Colonic mucosa (tissue), 4 donors: ENCODE measurements at regions not wholly inside any gene's neighbourhood (a gene's known extent, or its start where the extent isn't known, plus 50 kb on each side); places are given as distances from the start of the nearest gene placed in this dataset.

Experiments used
- DNase-seq: peaks from one replicate; pipeline ENCODE4 v3.0.0-alpha.2; 2020
- H3K27ac ChIP-seq: fragments of 200-600 bp; one replicate; pipeline ENCODE4 v1.8.0; 2021
- H3K27me3 ChIP-seq: fragments of 200-600 bp; one replicate; pipeline ENCODE4 v1.8.0; 2021
- H3K36me3 ChIP-seq: fragments of 200-600 bp; one replicate; pipeline ENCODE4 v1.8.0; 2021
- H3K4me1 ChIP-seq: fragments of 200-600 bp; one replicate; pipeline ENCODE4 v1.8.0; 2021; ENCODE audit warnings: mild to moderate bottlenecking
- H3K4me3 ChIP-seq: fragments of 200-600 bp; one replicate; pipeline ENCODE4 v1.8.0; 2021
- H3K9ac ChIP-seq, 2 donors: one replicate each; pipeline ENCODE4 v1.7.0; 2013; ENCODE audit warnings: control low read depth in 2 of 2, low read depth in 2 of 2, low read length in 2 of 2
- H3K9me3 ChIP-seq: fragments of 200-600 bp; one replicate; pipeline ENCODE4 v1.8.0; 2021
- intact Hi-C: fragments of 100-400 bp; cut with DNase I; formaldehyde crosslinking; loops from one replicate; pipeline ENCODE4 v1.14.1; 2022
- TF ChIP-seq, protein P1 (sequence below): fragments of 200-600 bp; IDR thresholded peaks from one replicate; pipeline ENCODE4 v1.8.0; 2022; ENCODE audit warnings: antibody characterized with exemption, mild to moderate bottlenecking
- donor health status: healthy.
- donor health status: DM: no; HTN: no; CAD: no.
- donor health status: DM: no; HTN: no; CAD: no.

DNA sequence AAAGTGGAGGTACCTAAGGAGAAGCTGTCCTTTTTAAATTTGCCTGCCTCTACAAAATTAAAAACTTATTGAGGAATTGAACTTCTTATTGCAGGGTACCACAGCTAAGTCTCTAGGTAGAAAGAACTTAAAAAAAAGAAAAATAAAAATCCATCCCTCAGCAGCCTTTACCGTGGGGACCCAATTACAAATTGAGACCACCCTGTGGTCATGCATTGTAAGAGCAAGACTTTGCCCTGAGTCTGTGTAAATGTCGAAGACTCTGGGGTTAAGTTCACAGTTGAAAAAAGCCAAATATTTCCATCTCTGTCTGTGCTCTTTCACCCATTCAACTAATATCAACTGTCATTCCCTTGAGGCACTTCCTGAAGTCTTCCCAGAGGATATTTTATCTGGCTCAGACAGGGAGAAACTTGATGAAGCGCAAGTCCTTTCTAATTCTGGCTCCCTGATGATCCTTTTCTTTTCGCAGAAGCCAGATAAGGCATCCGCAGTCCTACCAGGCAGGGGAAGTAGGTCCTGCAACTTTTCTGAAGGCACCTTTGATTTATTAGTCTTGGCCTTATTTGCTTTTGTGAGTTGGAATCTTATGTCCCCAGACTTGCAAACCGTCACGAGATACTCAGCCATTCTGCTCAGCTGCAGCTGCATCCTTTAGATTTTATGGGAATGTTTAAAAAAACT, 323.8 kb upstream of the WWC1 start:
- Histone ChIP-seq H3K9ac (no peak overlapping the region), H3K27ac (no peak overlapping the region), H3K4me1 (no peaks in the 10 kb centered on the region), H3K27me3 (no peaks in the 10 kb centered on the region), H3K36me3 (no peaks in the 10 kb centered on the region), H3K4me3 (no peak overlapping the region), H3K9me3 (no peaks in the 10 kb centered on the region)
- intact Hi-C loops: no loop called here
- DNase-seq: no peak
- TF ChIP-seq, protein P1, sequence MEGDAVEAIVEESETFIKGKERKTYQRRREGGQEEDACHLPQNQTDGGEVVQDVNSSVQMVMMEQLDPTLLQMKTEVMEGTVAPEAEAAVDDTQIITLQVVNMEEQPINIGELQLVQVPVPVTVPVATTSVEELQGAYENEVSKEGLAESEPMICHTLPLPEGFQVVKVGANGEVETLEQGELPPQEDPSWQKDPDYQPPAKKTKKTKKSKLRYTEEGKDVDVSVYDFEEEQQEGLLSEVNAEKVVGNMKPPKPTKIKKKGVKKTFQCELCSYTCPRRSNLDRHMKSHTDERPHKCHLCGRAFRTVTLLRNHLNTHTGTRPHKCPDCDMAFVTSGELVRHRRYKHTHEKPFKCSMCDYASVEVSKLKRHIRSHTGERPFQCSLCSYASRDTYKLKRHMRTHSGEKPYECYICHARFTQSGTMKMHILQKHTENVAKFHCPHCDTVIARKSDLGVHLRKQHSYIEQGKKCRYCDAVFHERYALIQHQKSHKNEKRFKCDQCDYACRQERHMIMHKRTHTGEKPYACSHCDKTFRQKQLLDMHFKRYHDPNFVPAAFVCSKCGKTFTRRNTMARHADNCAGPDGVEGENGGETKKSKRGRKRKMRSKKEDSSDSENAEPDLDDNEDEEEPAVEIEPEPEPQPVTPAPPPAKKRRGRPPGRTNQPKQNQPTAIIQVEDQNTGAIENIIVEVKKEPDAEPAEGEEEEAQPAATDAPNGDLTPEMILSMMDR: no peak

DNA sequence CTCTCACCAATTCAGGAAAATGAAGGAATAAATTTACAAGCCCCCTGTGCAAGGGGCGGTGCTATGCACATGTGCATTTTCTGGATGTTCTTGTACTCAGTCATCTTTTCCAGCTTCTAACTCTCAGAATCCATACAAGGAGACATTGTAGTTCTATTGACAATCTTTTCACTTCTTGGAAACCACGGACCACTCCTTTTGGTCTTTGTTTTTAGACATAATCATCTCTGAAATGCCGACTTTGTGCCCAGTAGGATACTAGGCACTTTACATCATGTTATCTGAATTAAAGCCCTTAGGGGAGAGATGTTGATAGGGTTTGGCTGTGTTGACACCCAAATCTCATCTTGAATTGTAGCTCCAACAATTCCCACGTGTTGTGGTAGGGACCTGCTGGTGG, 322.6 kb upstream of the WWC1 start:
- DNase-seq: no peak
- no peaks in the 10 kb centered on the region for H3K27me3 ChIP-seq
- H3K36me3 ChIP-seq: no peaks in the 10 kb centered on the region
- intact Hi-C loops: no loop called here
- no peaks in the 10 kb centered on the region for H3K4me1 ChIP-seq
- H3K27ac ChIP-seq: no peak overlapping the region
- H3K9me3 ChIP-seq: no peaks in the 10 kb centered on the region
- no peak overlapping the region for H3K4me3 ChIP-seq
- TF ChIP-seq, protein P1: no peak
- no peak overlapping the region for H3K9ac ChIP-seq

DNA sequence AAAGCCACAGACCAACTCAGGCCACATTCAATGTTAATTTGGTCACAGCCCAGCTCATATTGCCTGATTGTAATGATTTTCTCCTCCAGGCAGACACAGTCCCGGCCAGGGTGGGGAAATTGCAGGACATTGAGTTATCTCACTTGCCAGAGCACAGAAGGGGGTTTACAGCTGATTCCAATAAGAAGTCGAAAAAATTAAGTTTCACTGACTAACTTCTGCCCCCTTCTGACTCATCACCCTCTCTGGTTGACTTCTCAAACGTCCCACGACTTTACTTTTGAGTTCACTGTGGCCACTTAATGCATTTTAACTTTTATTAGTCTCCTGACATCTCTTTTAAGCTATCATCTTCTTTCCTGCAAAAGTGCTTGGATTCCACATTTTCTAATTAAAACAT, 321.4 kb upstream of the WWC1 start:
- TF ChIP-seq, protein P1: no peak
- Histone ChIP-seq H3K36me3 (no peaks in the 10 kb centered on the region), H3K9me3 (no peaks in the 10 kb centered on the region), H3K4me3 (no peak overlapping the region), H3K4me1 (no peaks in the 10 kb centered on the region), H3K27me3 (no peaks in the 10 kb centered on the region), H3K27ac (no peak overlapping the region), H3K9ac (no peak overlapping the region)
- intact Hi-C loops: no loop called here
- no peak for DNase-seq

DNA sequence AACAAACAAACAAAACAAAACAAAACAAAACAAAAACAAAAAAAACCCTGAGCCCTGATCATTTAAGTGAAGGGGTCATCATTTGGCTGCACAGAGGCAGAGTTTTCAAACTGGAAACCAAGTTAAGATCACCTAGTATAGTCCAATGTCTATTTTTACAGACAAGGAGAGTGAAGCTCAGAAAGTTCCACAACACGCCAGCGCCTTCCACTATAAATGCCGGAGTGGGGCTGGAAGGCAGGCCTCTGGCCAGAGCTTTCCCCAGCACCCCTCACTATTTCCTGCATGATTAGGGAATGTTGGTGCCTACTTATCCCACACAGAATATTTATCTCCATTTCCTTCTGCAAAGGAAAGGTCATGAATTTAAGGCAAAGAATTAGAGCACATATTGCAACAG, 319.7 kb upstream of the WWC1 start:
- H3K4me3 ChIP-seq: no peak overlapping the region
- H3K9ac ChIP-seq: no peak overlapping the region
- DNase-seq: no peak
- intact Hi-C loops: no loop called here
- H3K9me3 ChIP-seq: no peaks in the 10 kb centered on the region
- no peaks in the 10 kb centered on the region for H3K4me1 ChIP-seq
- H3K27ac ChIP-seq: no peak overlapping the region
- H3K27me3 ChIP-seq: no peaks in the 10 kb centered on the region
- no peaks in the 10 kb centered on the region for H3K36me3 ChIP-seq
- TF ChIP-seq, protein P1: no peak

DNA sequence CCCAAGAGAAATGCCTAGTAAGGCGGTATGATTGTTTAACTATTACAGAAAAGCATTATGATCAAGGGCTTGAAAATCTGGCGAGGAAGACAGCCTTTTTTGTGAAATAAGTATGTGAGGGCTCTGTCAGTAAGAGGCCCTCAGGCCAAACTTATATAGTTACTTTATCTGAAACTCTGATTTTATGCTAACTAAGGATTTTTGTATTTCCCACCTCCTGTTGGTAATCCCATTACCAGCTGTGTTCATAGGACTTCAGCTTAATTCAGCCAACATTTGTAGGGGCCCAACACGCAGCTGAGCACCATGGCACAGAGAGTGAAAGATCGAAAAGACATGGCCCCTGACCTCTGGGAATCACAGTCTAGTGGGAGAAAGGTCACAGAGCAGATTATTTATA, 318.3 kb upstream of the WWC1 start:
- no peak for DNase-seq
- Histone ChIP-seq H3K27ac (no peak overlapping the region), H3K4me3 (no peak overlapping the region), H3K4me1 (no peaks in the 10 kb centered on the region), H3K9ac (no peak overlapping the region), H3K36me3 (no peaks in the 10 kb centered on the region), H3K27me3 (no peaks in the 10 kb centered on the region), H3K9me3 (no peaks in the 10 kb centered on the region)
- intact Hi-C loops: no loop called here
- TF ChIP-seq, protein P1: no peak
